ENCODE measurements at regions not wholly inside any gene's neighbourhood (a gene's known extent, or its start where the extent isn't known, plus 50 kb on each side); places are given as distances from the start of the nearest gene placed in this dataset.

GRCh38 chr17:63331301-63332061 lies 114.6 kb downstream of the CYB561 start:
- no peak for TF ChIP-seq ZFX (IDR thresholded peaks at IDR 0.05)
- TF ChIP-seq CTCF (conservative IDR thresholded peaks at IDR 0.05) = no peak
- H3K27ac ChIP-seq = no peak overlapping the region

GRCh38 chr17:63332286-63332685 lies 113.8 kb downstream of the CYB561 start:
- H3K27ac ChIP-seq = no peak overlapping the region
- TF ChIP-seq ZFX (IDR thresholded peaks at IDR 0.05) (no peak), CTCF (conservative IDR thresholded peaks at IDR 0.05) (no peak)

- TF ChIP-seq ZFX (IDR thresholded peaks at IDR 0.05) = no peak
- H3K27ac ChIP-seq = no peak overlapping the region
Observed at GRCh38 chr17:63333869-63334268, 112.2 kb downstream of the CYB561 start.

- TF ChIP-seq CTCF (conservative IDR thresholded peaks at IDR 0.05) (no peak), ZFX (IDR thresholded peaks at IDR 0.05) (no peak)
- no peak overlapping the region for H3K27ac ChIP-seq
Observed at GRCh38 chr17:63335831-63336230, 110.3 kb downstream of the CYB561 start.

GRCh38 chr17:63337579-63337978 lies 108.5 kb downstream of the CYB561 start:
- H3K27ac ChIP-seq = no peak overlapping the region
- TF ChIP-seq ZFX (IDR thresholded peaks at IDR 0.05) = no peak
- TF ChIP-seq CTCF (conservative IDR thresholded peaks at IDR 0.05) = no peak

GRCh38 chr17:63338272-63338671 lies 107.8 kb downstream of the CYB561 start:
- TF ChIP-seq CTCF (conservative IDR thresholded peaks at IDR 0.05) = no peak
- TF ChIP-seq ZFX (IDR thresholded peaks at IDR 0.05) = no peak
- no peak overlapping the region for H3K27ac ChIP-seq

- H3K27ac ChIP-seq = no peak overlapping the region
- TF ChIP-seq CTCF (conservative IDR thresholded peaks at IDR 0.05) (no peak), ZFX (IDR thresholded peaks at IDR 0.05) (no peak)
Observed at GRCh38 chr17:63341276-63341675, 104.8 kb downstream of the CYB561 start.

GRCh38 chr17:63344383-63344782 lies 101.7 kb downstream of the CYB561 start:
- TF ChIP-seq CTCF (conservative IDR thresholded peaks at IDR 0.05) (no peak), ZFX (IDR thresholded peaks at IDR 0.05) (no peak)
- no peak overlapping the region for H3K27ac ChIP-seq

Data from C4-2B (cell line).